ENCODE measurements at regions not wholly inside any gene's neighbourhood (a gene's known extent, or its start where the extent isn't known, plus 50 kb on each side); places are given as distances from the start of the nearest gene placed in this dataset.

- TF ChIP-seq CTCF (conservative IDR thresholded peaks at IDR 0.05) (no peak), EZH2 (IDR thresholded peaks at IDR 0.05; ENCODE audit: low read depth) (no peak)
Measured at GRCh38 chr6:167654389-167654788, 172.3 kb upstream of the AFDN start.
